BE2C (cell line): ENCODE measurements at regions not wholly inside any gene's neighbourhood (a gene's known extent, or its start where the extent isn't known, plus 50 kb on each side); places are given as distances from the start of the nearest gene placed in this dataset.

Experiments used
- DNase-seq: peaks from one replicate; pipeline ENCODE4 v3.0.0-alpha.2; 2020
- H3K27me3 ChIP-seq: fragments of 250-450 bp; sonication (Bioruptor Pico); 2 replicates; pipeline ENCODE4 v1.5.1; 2020; ENCODE audit warnings: mild to moderate bottlenecking
- H3K36me3 ChIP-seq: fragments of 250-450 bp; sonication (Bioruptor Pico); 2 replicates; pipeline ENCODE4 v1.5.1; 2020; ENCODE audit warnings: mild to moderate bottlenecking
- H3K4me1 ChIP-seq: fragments of 250-450 bp; sonication (Bioruptor Pico); 2 replicates; pipeline ENCODE4 v1.5.1; 2020
- H3K4me3 ChIP-seq: 2 replicates; pipeline ENCODE4 v1.5.1; 2011; ENCODE audit warnings: low read depth, low read length
- H3K9me3 ChIP-seq: fragments of 250-450 bp; sonication (Bioruptor Pico); 2 replicates; pipeline ENCODE4 v1.5.1; 2020
- CTCF ChIP-seq: IDR thresholded peaks from 2 replicates; pipeline ENCODE4 v1.5.1; 2012; ENCODE audit warnings: mild to moderate bottlenecking, low read depth, low read length

- TF ChIP-seq CTCF = no peak
- Histone ChIP-seq H3K9me3 (no peaks in the 10 kb centered on the region), H3K36me3 (no peaks in the 10 kb centered on the region), H3K4me3 (no peak overlapping the region), H3K4me1 (no peaks in the 10 kb centered on the region; the same call in 1 of the 2 replicates), H3K27me3 (no peaks in the 10 kb centered on the region)
- no peak for DNase-seq
Measured at GRCh38 chr17:71963791-71964190, 157.0 kb upstream of the SOX9 start.

DNA sequence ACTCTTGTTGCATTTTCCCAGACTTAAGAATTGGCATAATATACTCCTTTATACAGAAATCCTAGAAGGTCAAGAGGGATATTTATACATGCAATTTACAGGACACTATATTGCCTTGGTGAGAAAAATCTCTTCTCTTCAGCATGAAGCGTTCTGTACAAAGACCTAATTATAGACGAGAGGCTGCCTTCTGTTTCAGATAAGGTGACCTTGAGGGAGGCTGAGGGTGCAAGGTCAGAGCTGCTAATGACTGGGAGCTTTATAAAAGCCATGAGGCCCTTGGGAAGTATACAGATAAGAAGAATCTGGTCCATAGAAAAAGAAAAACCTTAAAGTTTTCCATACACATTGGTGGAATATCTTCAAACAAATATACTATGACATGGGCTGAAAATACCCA is 156.3 kb upstream of the SOX9 start:
- TF ChIP-seq CTCF = no peak
- Histone ChIP-seq H3K4me3 (no peak overlapping the region), H3K4me1 (no peaks in the 10 kb centered on the region; the same call in 1 of the 2 replicates), H3K9me3 (no peaks in the 10 kb centered on the region), H3K27me3 (no peaks in the 10 kb centered on the region), H3K36me3 (no peaks in the 10 kb centered on the region)
- no peak for DNase-seq

GRCh38 chr17:71966055-71966454 is 154.8 kb upstream of the SOX9 start:
- TF ChIP-seq CTCF = no peak
- no peak for DNase-seq
- no peaks in the 10 kb centered on the region for H3K36me3 ChIP-seq
- no peak overlapping the region for H3K4me3 ChIP-seq
- no peaks in the 10 kb centered on the region; the same call in 1 of the 2 replicates for H3K4me1 ChIP-seq
- no peaks in the 10 kb centered on the region for H3K9me3 ChIP-seq
- H3K27me3 ChIP-seq = no peaks in the 10 kb centered on the region

GRCh38 chr17:71966459-71967313 is 154.1 kb upstream of the SOX9 start:
- no peak for DNase-seq
- H3K4me1 ChIP-seq = no peaks in the 10 kb centered on the region; the same call in 1 of the 2 replicates
- no peak overlapping the region for H3K4me3 ChIP-seq
- no peak for TF ChIP-seq CTCF
- H3K36me3 ChIP-seq = no peaks in the 10 kb centered on the region
- no peaks in the 10 kb centered on the region for H3K27me3 ChIP-seq
- no peaks in the 10 kb centered on the region for H3K9me3 ChIP-seq

DNA sequence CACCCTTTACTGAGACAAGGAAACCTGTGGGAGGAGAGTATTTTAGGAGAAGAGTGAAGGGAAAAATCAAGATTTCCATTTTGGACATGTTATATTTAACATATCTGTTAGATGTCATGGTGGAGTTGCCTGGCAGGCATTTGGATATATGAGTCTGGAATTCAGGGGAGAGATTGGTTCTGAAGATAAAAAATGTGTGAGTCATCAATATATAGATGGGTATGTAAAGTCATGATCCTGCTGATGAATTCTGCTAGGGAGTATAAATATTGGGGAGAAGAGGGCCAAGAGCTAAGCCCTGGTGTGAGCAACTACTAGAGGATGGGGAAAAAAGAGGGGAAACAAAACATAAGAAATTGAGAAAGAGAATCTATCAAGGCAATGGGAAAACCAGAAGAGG is 151.3 kb upstream of the SOX9 start:
- no peak for DNase-seq

More for the DNA sequence above, 151.3 kb upstream of the SOX9 start:
- H3K4me3 ChIP-seq = no peak overlapping the region
- no peaks in the 10 kb centered on the region; the same call in 1 of the 2 replicates for H3K4me1 ChIP-seq
- no peaks in the 10 kb centered on the region for H3K27me3 ChIP-seq
- TF ChIP-seq CTCF = no peak
- no peaks in the 10 kb centered on the region for H3K9me3 ChIP-seq
- no peaks in the 10 kb centered on the region for H3K36me3 ChIP-seq
